Stimulated activated CD4-positive, alpha-beta T cell treated with anti-CD3 and anti-CD28 coated beads, Interleukin-12 subunit alpha, Interleukin-12 subunit beta, amount 100 ng/mL, for 4 hours (primary cell): ENCODE measurements at regions not wholly inside any gene's neighbourhood (a gene's known extent, or its start where the extent isn't known, plus 50 kb on each side); places are given as distances from the start of the nearest gene placed in this dataset.

ENCODE experiments used
- DNase-seq: peaks from one replicate; pipeline ENCODE4 v3.0.0-alpha.2; 2020

GRCh38 chr6:167643223-167643622 lies 183.5 kb upstream of the AFDN start:
- no peak for DNase-seq

- DNase-seq = no peak
Observed at GRCh38 chr6:167643716-167644115, 183.0 kb upstream of the AFDN start.

DNA sequence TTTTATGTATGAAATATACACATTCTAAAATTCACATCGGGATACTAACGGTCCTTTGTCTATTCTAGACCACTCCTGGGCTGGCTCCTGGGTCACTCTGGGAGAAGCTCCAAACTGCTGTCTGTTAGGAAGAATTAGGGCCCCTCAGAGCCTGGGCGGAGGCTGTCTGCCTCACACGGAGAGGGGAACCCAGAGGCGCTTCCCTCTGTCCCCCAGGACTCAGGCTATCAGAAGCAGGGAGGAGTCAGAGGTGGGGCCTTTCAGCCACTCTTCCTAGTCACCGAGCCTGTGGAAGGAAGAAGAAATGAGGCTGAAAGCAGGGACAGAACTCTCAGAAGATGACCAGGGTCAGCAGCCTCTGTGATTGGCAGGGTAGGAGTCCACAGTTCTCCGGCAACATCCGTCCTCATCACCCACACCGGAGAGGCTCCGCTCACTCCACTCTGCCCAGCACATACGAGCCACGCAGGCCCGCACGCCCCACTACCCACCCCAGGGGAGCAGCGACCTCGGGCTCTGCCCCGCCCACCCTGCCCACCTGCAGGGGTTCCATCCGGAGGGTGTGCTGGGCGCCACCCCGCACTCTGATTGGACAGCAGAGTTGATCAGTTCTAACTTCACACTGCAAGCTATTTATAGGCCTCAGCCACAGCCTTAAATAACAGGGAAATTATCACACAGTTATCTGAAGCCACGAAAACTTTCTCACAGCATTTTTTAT lies 182.1 kb upstream of the AFDN start:
- no peak for DNase-seq

GRCh38 chr6:167645368-167645767 lies 181.3 kb upstream of the AFDN start:
- no peak for DNase-seq

DNA sequence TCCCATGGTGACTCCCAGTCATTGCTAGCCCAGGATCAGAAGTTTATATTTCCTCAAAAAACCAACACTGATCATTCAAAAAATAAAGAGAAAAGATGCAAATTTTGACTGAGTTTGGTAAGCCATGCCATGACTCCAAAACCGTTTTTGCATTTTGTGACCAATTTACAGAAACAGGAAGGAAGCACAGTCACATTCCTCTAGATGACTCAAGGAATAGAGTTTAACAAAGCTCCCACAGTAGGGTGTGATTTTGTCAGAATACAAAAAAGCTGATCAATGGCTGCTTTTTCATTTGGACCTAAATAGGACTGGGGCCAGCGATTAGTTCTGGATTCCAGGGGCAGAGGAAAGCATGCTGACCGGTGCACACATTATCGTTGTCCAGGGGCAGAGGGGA lies 179.4 kb upstream of the AFDN start:
- DNase-seq = no peak

GRCh38 chr6:167647737-167648470 lies 178.8 kb upstream of the AFDN start:
- DNase-seq = no peak

DNA sequence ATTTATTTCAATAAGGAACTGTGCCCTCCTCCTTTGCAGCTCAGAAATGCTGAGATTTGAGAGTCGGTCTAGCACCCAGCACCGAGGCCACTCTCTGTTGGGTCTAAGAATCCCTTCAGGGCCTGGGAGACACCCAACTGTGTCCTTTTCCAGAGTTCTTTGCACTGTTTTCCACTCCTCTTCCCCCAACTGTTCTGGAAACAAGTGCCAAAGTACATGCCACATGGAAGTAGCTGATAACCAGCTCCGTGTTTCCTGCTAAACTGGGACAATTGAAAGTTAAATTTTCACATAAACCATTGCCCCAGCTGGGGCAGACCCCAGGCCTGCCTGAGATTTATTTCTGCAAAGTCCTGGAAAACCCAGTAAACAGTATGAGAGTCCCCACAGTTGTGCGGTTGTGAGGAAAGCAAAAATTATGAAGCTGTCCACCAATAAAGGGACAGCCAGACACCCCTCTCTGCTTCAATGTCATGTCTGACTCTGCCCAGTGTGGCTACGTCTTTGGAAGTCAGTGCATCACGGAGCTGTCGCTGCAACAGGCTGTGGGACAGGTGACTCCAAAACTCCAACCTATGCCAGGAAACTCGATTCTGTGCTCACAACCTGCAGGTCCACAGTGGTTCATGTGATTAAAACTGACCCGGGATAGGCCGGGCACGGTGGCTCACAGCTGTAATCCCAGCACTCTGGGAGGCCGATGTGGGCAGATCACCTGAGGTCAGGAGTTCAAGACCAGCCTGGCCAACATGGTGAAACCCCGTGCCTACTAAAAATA lies 178.0 kb upstream of the AFDN start:
- DNase-seq = no peak

- DNase-seq = no peak
Observed at GRCh38 chr6:167649476-167649875, 177.2 kb upstream of the AFDN start.

GRCh38 chr6:167650730-167651317 lies 175.9 kb upstream of the AFDN start:
- DNase-seq = no peak

DNA sequence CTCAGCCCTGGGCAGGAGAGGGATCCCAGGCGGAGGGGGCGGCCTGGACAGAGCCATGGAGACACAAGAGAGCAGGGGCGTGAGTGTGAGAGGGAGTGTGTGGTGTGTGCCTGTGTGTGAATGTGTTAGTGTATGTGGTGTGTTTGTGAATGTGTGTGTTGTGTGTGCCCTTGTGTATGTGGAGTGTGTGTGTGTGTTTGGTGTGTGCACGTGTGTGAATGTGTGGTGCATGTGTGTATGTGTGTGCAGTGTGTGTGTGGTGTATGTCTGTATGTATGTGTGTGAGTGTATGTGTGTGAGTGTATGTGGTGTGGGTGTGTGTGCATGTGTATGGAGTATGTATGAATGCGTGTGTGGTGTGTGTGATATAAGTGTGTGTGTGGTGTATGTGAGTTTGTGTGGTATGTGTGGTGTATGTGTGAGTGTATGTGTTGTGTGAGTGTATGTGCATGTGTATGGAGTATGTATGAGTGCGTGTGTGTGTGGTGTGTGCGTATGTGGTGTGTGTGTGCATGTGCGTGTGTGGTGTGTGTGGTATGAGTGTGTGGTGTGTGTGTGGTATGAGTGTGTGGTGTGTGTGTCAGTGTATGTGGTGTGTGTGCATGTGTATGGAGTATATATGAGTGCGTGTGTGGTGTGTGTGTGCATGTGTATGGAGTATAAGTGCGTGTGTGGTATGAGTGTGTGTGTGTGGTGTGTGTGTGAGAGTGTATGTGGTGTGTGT lies 175.2 kb upstream of the AFDN start:
- no peak for DNase-seq

DNA sequence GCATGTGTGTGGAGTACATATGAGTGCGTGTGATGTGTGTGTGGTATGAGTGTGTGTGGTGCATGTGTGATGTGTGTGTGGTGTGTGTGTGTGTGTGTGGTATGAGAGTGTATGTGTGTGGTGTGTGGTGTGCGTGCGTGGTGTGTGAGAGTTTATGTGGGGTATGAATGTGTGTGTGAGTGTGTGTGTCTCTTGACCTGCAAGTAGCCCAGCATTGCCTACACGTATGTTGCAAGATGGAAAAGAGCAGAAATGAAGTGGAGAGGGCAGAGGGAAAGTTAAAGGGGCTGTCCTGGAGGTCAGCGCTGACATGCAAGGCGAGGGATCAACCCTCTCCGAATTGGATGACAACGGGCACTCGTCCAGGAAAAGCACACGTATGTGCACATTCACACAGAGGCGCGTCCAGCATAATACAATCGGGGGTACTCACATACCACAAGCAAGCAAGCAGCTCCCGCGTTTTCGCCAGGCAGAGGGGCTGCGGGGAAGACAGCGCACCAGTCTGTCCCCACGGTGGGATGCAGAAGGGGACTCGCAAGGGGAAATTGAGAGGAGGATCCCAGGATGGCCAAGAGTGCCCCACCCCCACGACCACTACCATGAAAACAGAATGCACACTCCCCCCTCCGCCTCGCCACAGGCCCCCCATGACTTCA lies 174.5 kb upstream of the AFDN start:
- no peak for DNase-seq

- no peak for DNase-seq
Observed at GRCh38 chr6:167652701-167653095, 174.0 kb upstream of the AFDN start.

DNA sequence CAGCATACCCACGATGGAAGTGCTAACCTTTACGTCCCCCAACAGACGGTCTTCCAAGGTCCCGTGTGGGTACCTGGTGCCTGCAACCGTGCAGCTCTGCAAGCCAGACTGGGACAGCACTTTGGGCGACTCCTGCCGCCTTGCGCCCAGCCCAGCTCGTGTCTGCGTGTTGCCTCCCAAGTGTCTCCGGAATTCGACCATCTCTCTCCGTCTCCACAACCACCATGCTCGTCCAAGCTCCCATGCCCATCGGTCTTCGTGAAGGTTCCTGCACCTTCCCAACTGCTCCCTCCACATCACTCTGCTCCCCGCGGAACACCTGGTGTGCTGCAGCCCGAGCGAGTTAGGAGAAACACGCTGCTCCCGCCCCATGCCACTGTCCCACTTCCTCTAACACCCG lies 173.2 kb upstream of the AFDN start:
- no peak for DNase-seq

GRCh38 chr6:167654389-167654788 lies 172.3 kb upstream of the AFDN start:
- no peak for DNase-seq

DNA sequence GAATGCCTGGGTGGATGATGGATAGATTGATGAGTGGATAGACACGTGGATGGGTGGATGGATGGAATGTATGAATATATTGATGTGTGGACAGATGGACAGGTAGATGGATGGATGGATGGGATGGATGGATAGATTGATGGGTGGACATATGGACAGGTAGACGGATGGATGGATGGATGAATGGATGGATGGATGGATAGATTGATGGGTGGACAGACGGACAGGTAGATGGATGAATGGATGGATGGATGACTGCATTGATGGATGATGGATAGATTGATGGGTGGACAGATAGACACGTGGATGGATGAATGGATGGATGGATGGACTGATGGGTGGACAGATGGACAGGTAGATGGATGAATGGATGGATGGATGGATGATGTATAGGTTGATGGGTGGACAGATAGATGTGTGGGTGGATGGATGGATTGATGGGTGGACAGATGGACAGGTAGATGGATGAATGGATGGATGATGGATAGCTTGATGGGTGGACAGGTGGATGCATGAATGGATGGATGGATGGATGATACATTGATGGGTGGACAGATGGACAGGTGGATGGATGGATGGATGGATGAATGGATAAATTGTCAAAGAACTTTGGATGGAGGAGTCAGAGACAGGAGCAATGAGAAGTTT lies 171.4 kb upstream of the AFDN start:
- no peak for DNase-seq

- DNase-seq = no peak
Observed at GRCh38 chr6:167658106-167658505, 168.6 kb upstream of the AFDN start.

- no peak for DNase-seq
Observed at GRCh38 chr6:167659046-167659445, 167.7 kb upstream of the AFDN start.

- DNase-seq = no peak
Observed at GRCh38 chr6:167660424-167660823, 166.3 kb upstream of the AFDN start.

DNA sequence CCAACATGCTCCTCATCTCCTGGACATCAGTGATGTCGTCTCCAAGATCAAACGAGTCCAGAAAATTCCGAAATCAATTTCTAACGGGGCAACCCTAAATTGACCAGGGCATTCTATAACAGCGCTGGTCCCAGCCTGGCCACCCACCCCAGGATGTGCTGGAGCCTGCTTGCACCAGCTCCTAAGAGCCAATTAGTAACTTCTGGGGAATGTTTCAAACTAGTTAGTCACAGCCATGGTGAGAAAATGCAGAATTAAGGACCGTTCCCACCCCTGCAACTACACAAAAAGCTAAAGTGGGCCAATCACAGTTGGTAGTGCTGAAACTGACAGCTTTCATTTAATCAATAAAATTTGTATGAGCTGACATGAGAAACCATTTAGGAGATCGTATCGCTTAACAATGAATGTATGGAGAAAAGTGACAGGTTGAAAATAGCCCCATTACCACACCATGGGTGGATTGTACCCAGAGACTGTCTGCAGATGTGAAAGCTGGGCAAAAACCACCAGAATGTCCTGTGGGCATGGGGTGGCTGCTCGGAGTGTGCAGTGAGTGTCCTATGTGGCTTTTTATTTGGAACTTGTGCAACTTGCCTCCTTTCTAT lies 165.7 kb upstream of the AFDN start:
- DNase-seq = no peak

DNA sequence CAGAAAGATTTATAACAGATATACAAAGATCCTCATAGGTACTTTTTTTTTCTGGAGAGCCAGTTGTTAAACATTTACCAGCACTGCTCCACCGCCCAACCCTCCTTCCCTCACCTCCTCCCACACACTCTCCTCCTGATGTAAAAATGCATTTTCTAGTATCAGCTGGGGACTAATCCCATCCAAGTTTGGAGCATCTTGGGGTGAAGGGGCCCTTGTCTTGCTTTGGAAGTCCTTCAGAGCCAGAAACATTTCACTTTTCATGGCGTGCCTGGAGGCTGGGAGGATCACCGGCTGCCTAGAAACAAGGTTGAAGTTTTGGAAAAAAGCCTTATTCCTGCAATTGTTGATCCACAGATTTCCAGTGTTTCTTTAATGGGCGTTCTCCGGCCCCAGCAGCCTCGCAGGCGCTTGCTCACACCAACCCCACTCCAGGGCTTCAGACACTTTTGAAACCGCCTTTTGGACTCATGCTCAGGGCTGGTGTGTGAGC lies 165.1 kb upstream of the AFDN start:
- no peak for DNase-seq
